ENCODE measurements at regions not wholly inside any gene's neighbourhood (a gene's known extent, or its start where the extent isn't known, plus 50 kb on each side); places are given as distances from the start of the nearest gene placed in this dataset.
"Not testable (repeated sequence)": the region's sequence is repeated elsewhere in the genome, so short reads cannot be mapped to it uniquely, and the experiment has no call there.

DNA sequence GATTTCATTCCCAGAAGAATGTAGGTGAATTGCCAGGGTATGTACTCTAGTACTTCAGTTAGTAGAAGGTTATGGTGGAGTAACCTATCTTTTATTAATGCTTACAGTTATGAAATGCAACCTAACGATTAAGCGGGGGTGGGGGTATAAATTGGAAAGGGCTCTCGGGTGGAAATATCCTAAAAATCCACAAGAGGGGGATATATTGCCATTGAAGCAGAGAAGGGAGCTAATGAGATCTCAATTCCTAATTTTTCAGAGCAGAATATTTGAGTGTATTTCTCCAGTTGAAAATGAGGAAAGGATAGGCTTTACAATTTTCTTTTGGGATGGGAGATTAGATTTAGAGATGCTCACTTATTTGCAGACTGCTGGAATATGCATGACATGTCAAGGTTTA is 90.8 kb downstream of the DNAJB9 start:
- no peak for TF ChIP-seq CTCF (IDR thresholded peaks at IDR 0.05; ENCODE audit: borderline replicate concordance, insufficient read depth, low read depth, low read length)
- no peak overlapping the region for H3K4me3 ChIP-seq (ENCODE audit: low read depth, low read length)

DNA sequence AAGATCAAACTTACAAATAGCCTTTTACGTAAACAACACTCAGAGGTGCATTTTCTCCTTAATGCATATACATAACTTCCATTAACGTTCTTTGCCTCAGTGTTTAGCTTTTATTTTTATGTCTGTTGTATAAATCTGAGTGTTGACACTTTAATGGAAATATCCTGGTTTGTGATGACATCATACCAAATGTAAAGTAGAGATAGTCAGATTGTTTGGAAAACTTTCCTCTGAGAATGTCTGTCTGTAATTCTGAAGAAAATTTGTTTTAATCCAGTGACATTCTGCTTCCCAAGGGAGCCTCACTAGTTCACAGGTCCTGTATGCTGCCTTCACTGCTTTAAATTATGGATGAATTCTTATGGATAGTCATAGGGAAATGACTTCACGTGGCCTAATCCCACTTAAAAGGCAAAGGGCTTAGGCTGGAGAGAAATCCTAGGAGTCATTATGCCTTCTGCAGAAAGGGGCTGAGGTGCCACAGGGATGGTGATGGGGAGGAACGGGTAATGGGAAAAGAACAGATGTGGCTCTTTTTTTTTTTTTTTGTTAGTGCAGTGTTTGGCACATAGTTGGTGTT is 93.2 kb downstream of the DNAJB9 start:
- TF ChIP-seq CTCF (IDR thresholded peaks at IDR 0.05; ENCODE audit: borderline replicate concordance, insufficient read depth, low read depth, low read length): no peak
- H3K4me3 ChIP-seq (ENCODE audit: low read depth, low read length): no peak overlapping the region

DNA sequence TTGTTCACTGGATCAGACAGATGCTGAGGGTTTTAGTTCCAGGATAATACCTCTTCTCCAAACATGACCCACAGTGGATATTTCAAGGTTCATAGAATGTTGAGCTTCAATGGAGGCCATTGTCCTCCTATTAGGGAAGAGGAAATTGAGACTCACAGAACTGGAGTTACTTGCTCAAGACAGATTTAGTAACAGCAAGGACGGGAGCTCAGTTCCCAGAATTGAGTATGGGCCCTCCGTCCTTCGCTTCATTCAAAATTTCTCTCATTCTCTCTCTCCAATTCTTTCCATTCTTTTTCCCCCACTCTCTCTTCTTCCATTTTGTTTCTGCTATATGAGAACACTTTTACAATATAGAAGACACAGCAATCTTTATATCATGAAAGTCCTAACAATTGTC is 94.0 kb downstream of the DNAJB9 start:
- no peak overlapping the region for H3K4me3 ChIP-seq (ENCODE audit: low read depth, low read length)
- no peak for TF ChIP-seq CTCF (IDR thresholded peaks at IDR 0.05; ENCODE audit: borderline replicate concordance, insufficient read depth, low read depth, low read length)

DNA sequence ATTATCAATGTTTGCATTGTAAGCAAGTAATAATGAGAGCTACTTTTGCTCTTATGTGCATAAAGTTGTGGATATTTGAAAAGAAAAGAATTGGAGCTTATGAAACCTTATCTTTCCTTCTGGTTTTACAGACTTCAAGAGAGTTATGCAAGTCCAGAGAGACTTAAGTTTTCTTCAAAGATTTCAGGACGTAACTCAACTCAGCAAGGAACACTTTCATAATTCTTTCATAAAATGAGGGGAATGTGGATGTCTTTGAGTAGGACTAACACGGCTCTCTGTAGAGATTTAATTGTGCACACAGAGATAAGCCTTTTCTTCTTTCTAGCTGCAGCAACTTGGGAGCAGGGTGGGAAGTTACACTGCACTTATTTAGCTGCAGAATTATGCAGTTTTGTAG is 97.5 kb downstream of the DNAJB9 start:
- no peak overlapping the region for H3K4me3 ChIP-seq (ENCODE audit: low read depth, low read length)
- no peak for TF ChIP-seq CTCF (IDR thresholded peaks at IDR 0.05; ENCODE audit: borderline replicate concordance, insufficient read depth, low read depth, low read length)

DNA sequence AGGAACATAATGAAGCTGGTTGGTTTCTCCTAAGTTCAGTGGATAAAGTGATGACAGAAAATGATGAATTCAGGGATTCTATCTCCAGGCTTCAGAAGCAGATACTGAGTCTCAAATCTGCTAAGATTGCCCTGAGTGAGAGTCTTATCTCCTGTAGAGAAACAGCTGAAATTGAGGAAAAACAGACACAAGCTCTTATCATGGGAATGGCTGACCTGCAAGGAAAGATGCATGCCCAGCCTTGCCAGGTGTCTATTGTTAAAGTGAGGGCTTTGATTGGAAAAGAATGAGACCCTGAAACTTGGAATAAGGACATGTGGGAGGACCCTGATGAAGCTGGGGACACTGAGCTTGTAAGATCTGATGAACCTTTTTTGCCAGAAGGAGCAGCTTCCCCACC is 100.3 kb downstream of the DNAJB9 start:
- no peak for TF ChIP-seq CTCF (IDR thresholded peaks at IDR 0.05; ENCODE audit: borderline replicate concordance, insufficient read depth, low read depth, low read length)
- no peak overlapping the region for H3K4me3 ChIP-seq (ENCODE audit: low read depth, low read length)

- H3K4me3 ChIP-seq (ENCODE audit: low read depth, low read length): not testable (repeated sequence)
Observed at GRCh38 chr7:108673699-108674098, 104.0 kb downstream of the DNAJB9 start.

- TF ChIP-seq CTCF (IDR thresholded peaks at IDR 0.05; ENCODE audit: borderline replicate concordance, insufficient read depth, low read depth, low read length): no peak
- no peak overlapping the region for H3K4me3 ChIP-seq (ENCODE audit: low read depth, low read length)
Observed at GRCh38 chr7:108684629-108685028, 115.0 kb downstream of the DNAJB9 start.

- no peak overlapping the region for H3K4me3 ChIP-seq (ENCODE audit: low read depth, low read length)
- TF ChIP-seq CTCF (IDR thresholded peaks at IDR 0.05; ENCODE audit: borderline replicate concordance, insufficient read depth, low read depth, low read length): no peak
Observed at GRCh38 chr7:108686494-108686893, 116.8 kb downstream of the DNAJB9 start.

Measured in GM12875 (cell line).